ENCODE measurements at regions not wholly inside any gene's neighbourhood (a gene's known extent, or its start where the extent isn't known, plus 50 kb on each side); places are given as distances from the start of the nearest gene placed in this dataset.

GRCh38 chr1:214838351-214838750, 235.4 kb downstream of the CENPF start:
- Mint-ChIP-seq H3K27ac (no peak overlapping the region), H3K9me3 (no peaks in the 10 kb centered on the region), H3K27me3 (no peaks in the 10 kb centered on the region), H3K4me1 (ENCODE audit: low read depth) (no peaks in the 10 kb centered on the region), H3K36me3 (ENCODE audit: low read depth) (no peaks in the 10 kb centered on the region), H3K4me3 (no peak overlapping the region)
- no peak for DNase-seq

- H3K36me3 Mint-ChIP-seq (ENCODE audit: low read depth), result no peaks in the 10 kb centered on the region
- H3K27ac Mint-ChIP-seq, result no peak overlapping the region
- DNase-seq, result no peak
- no peak overlapping the region for H3K4me3 Mint-ChIP-seq
- no peaks in the 10 kb centered on the region for H3K27me3 Mint-ChIP-seq
- H3K9me3 Mint-ChIP-seq, result no peaks in the 10 kb centered on the region
- H3K4me1 Mint-ChIP-seq (ENCODE audit: low read depth), result no peaks in the 10 kb centered on the region
Measured at GRCh38 chr1:214840356-214840755, 237.4 kb downstream of the CENPF start.

DNA sequence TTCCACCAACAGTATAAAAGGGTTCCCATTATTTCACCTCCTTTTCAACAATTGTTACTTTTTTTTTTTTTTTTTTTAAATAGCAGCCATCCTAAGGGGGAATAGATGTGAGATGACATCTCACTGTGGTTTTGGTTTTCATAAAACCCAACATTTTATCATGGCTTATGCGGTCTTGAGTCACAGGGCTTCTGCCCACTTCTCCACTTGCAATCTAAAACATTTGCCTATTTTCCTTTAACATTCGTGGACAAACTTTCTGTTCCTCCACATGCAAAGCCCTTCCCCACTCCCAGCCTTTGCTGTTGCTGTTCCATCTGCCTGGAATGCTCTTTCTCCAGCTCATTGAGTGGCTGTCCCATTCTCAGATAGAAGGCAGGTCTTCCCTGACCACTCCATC, 239.7 kb upstream of the KCNK2 start:
- Mint-ChIP-seq H3K36me3 (ENCODE audit: low read depth) (no peaks in the 10 kb centered on the region), H3K27me3 (no peaks in the 10 kb centered on the region), H3K9me3 (no peaks in the 10 kb centered on the region), H3K4me1 (ENCODE audit: low read depth) (no peaks in the 10 kb centered on the region), H3K27ac (no peak overlapping the region), H3K4me3 (no peak overlapping the region)
- no peak for DNase-seq

DNA sequence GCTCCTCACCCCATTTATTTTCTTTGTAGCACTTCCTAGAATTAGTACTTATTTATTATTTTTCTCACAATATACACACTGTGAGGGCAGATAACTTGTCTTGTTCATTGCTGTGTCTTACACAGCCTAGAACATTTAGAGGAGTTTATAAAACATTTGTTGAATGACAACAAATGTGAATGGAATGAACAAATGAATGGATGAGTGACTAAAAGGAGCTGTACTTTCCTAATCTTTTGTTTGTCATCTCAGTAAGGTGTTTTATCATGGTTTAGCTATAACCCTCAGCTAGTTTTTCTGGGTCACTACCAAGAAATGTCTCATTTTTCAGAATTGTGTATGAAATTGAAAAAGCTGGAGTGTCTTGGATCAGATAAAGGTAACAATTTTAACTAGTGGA, 239.3 kb upstream of the KCNK2 start:
- H3K9me3 Mint-ChIP-seq, result no peaks in the 10 kb centered on the region
- H3K36me3 Mint-ChIP-seq (ENCODE audit: low read depth), result no peaks in the 10 kb centered on the region
- H3K4me3 Mint-ChIP-seq, result no peak overlapping the region
- no peaks in the 10 kb centered on the region for H3K4me1 Mint-ChIP-seq (ENCODE audit: low read depth)
- no peak for DNase-seq
- no peak overlapping the region for H3K27ac Mint-ChIP-seq
- H3K27me3 Mint-ChIP-seq, result no peaks in the 10 kb centered on the region

DNA sequence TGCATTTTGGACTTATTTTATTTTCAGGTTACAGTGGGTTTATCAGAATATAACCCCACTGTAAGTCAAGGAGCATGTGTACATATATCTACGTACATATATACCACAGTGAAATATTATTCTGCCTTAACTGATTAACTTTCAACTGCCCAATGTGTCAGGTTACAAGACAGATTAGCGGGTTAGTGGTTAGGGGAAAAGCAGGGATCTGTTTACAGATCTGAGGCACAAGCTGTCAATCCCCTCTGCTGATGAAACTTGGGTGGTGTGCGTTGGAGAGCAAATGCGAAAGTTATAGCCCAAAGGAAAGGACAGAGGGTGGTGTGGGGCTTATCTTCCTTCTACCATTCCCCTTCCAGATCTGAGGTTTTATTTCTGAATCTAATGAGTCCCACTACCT, 238.2 kb upstream of the KCNK2 start:
- H3K9me3 Mint-ChIP-seq, result no peaks in the 10 kb centered on the region
- H3K4me1 Mint-ChIP-seq (ENCODE audit: low read depth), result no peaks in the 10 kb centered on the region
- H3K36me3 Mint-ChIP-seq (ENCODE audit: low read depth), result no peaks in the 10 kb centered on the region
- H3K27me3 Mint-ChIP-seq, result no peaks in the 10 kb centered on the region
- no peak overlapping the region for H3K27ac Mint-ChIP-seq
- H3K4me3 Mint-ChIP-seq, result no peak overlapping the region
- no peak for DNase-seq

DNA sequence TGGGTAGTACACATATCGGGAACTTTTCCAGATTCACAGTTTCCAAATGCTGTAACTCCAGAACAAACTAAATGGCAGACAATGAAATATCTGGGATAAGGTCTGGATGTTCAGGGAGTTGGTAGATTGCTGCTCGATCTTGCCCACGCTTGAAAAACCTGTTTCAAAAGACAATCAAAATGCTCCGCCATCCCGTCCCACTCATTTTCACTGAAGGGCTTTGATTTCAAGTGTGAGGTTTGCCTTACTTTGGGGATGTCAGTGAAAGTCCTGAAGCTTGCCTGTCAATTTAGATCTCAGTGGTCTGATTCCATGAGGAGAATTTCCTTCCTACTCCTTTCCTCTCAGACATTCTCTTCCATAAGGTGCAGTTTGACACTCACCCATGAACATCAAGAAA, 236.3 kb upstream of the KCNK2 start:
- no peak overlapping the region for H3K27ac Mint-ChIP-seq
- no peaks in the 10 kb centered on the region for H3K27me3 Mint-ChIP-seq
- H3K9me3 Mint-ChIP-seq, result no peaks in the 10 kb centered on the region
- H3K4me3 Mint-ChIP-seq, result no peak overlapping the region
- no peaks in the 10 kb centered on the region for H3K4me1 Mint-ChIP-seq (ENCODE audit: low read depth)
- H3K36me3 Mint-ChIP-seq (ENCODE audit: low read depth), result no peaks in the 10 kb centered on the region
- DNase-seq, result no peak

GRCh38 chr1:214847071-214847810, 235.3 kb upstream of the KCNK2 start:
- no peak overlapping the region for H3K4me3 Mint-ChIP-seq
- no peaks in the 10 kb centered on the region for H3K9me3 Mint-ChIP-seq
- no peak overlapping the region for H3K27ac Mint-ChIP-seq
- H3K4me1 Mint-ChIP-seq (ENCODE audit: low read depth), result no peaks in the 10 kb centered on the region
- no peaks in the 10 kb centered on the region for H3K36me3 Mint-ChIP-seq (ENCODE audit: low read depth)
- DNase-seq, result no peak
- no peaks in the 10 kb centered on the region for H3K27me3 Mint-ChIP-seq

- no peaks in the 10 kb centered on the region for H3K27me3 Mint-ChIP-seq
- H3K9me3 Mint-ChIP-seq, result no peaks in the 10 kb centered on the region
- no peak overlapping the region for H3K27ac Mint-ChIP-seq
- no peak for DNase-seq
- H3K36me3 Mint-ChIP-seq (ENCODE audit: low read depth), result no peaks in the 10 kb centered on the region
- no peak overlapping the region for H3K4me3 Mint-ChIP-seq
- no peaks in the 10 kb centered on the region for H3K4me1 Mint-ChIP-seq (ENCODE audit: low read depth)
Measured at GRCh38 chr1:214848101-214848500, 234.4 kb upstream of the KCNK2 start.

DNA sequence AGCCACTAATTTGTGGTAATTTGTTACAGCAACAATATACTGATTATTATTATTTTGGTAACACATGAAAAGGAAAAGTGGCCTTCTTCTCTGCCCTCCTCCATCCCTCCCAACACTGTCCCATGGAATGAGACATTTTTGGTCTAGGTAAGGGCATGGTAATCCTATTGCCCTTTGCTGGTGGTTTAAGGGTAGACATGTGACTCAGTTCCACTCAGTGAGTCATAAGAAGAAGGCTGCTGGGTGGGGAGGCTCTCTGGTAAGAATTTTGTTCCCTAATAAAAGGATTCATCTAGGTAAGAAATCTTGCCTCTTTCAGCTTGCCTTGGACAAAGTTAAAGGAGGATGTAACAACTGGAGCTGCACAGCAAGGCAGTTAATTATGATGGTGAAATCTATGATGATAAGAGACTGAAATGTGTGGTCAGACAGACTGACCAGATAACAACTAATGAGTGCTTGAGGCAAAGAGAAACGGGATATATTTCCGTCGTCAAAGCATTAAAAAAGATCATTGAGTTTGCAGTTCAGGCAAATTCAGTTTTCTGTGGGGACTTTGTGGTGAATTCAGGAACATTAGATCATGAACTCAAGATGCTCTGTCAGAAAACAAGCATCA, 232.0 kb upstream of the KCNK2 start:
- Mint-ChIP-seq H3K36me3 (ENCODE audit: low read depth) (no peaks in the 10 kb centered on the region), H3K4me1 (ENCODE audit: low read depth) (no peaks in the 10 kb centered on the region), H3K4me3 (no peak overlapping the region), H3K27me3 (no peaks in the 10 kb centered on the region), H3K9me3 (no peaks in the 10 kb centered on the region), H3K27ac (no peak overlapping the region)
- no peak for DNase-seq

GRCh38 chr1:214853340-214853739, 229.2 kb upstream of the KCNK2 start:
- H3K4me1 Mint-ChIP-seq (ENCODE audit: low read depth), result no peaks in the 10 kb centered on the region
- no peaks in the 10 kb centered on the region for H3K9me3 Mint-ChIP-seq

DNA sequence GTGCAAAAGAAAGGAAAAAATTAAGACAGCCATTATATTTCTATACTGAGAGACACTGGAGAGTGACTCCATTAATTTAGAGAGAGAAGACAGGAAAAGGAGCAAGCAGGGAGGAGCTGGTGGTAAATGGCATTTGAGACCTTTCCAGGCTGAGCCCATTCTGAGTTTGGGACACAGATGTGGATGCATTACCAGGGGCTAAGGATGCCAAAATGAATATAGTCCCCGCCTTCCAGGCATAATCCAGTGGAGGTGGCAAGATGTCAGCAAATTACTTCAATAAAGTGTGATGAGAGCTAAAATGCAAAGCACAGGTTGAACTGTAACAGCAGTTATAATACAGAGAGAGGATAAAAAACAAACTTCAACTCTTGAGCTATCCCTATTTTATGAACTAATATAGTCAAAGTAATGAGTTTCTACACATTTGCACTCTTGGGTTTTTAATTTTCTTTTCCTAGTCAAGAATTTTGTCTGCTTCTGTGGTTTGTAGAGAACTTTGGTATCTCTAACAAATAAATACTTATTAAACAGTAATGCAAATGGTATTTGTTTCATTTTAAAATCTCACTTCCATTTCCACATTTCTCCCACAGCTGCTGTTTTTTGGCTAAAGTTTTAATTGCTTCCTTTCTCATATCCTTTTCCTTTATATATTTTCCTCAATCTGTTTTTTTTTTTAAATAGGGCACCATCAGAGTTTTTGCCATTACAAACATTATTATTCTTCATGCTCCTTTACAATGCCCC, 228.2 kb upstream of the KCNK2 start:
- Mint-ChIP-seq H3K36me3 (ENCODE audit: low read depth) (no peaks in the 10 kb centered on the region), H3K4me1 (ENCODE audit: low read depth) (no peaks in the 10 kb centered on the region), H3K27ac (no peak overlapping the region), H3K4me3 (no peak overlapping the region), H3K27me3 (no peaks in the 10 kb centered on the region), H3K9me3 (no peaks in the 10 kb centered on the region)
- no peak for DNase-seq

More at GRCh38 chr1:214853340-214853739, 229.2 kb upstream of the KCNK2 start:
- DNase-seq, result no peak
- no peak overlapping the region for H3K4me3 Mint-ChIP-seq
- no peak overlapping the region for H3K27ac Mint-ChIP-seq
- no peaks in the 10 kb centered on the region for H3K27me3 Mint-ChIP-seq
- H3K36me3 Mint-ChIP-seq (ENCODE audit: low read depth), result no peaks in the 10 kb centered on the region

- Mint-ChIP-seq H3K36me3 (ENCODE audit: low read depth) (no peaks in the 10 kb centered on the region), H3K4me1 (ENCODE audit: low read depth) (no peaks in the 10 kb centered on the region), H3K27ac (no peak overlapping the region), H3K27me3 (no peaks in the 10 kb centered on the region), H3K4me3 (no peak overlapping the region), H3K9me3 (no peaks in the 10 kb centered on the region)
- DNase-seq, result no peak
Measured at GRCh38 chr1:214856843-214857242, 225.7 kb upstream of the KCNK2 start.

- Mint-ChIP-seq H3K27ac (no peak overlapping the region), H3K9me3 (no peaks in the 10 kb centered on the region), H3K27me3 (no peaks in the 10 kb centered on the region), H3K4me3 (no peak overlapping the region), H3K4me1 (ENCODE audit: low read depth) (no peaks in the 10 kb centered on the region), H3K36me3 (ENCODE audit: low read depth) (no peaks in the 10 kb centered on the region)
- no peak for DNase-seq
Measured at GRCh38 chr1:214857716-214858115, 224.8 kb upstream of the KCNK2 start.

GRCh38 chr1:214859647-214860046, 222.9 kb upstream of the KCNK2 start:
- no peak overlapping the region for H3K4me3 Mint-ChIP-seq
- no peak for DNase-seq
- H3K9me3 Mint-ChIP-seq, result no peaks in the 10 kb centered on the region

DNA sequence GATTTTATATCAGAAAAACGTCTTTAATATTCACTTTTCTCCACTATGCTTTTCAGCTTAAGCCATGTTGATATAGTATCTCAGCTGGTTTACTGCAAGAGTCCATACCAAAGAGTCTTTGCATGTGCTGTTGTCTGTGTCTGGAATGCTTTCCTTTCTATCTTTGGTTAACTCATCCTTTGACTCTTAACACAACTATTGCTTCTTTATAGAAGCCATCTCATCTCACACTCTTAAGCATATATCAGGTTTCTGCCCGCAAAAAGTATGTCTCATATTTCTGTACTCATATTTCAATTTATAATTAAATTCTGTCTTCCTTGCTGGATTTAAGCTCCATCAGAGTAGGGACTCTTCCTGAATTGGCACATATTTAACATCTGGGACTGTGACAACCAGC, 220.9 kb upstream of the KCNK2 start:
- Mint-ChIP-seq H3K4me1 (ENCODE audit: low read depth) (no peaks in the 10 kb centered on the region), H3K27ac (no peak overlapping the region), H3K9me3 (no peaks in the 10 kb centered on the region), H3K36me3 (ENCODE audit: low read depth) (no peaks in the 10 kb centered on the region), H3K4me3 (no peak overlapping the region), H3K27me3 (no peaks in the 10 kb centered on the region)
- DNase-seq, result no peak

More at GRCh38 chr1:214859647-214860046, 222.9 kb upstream of the KCNK2 start:
- Mint-ChIP-seq H3K4me1 (ENCODE audit: low read depth) (no peaks in the 10 kb centered on the region), H3K27me3 (no peaks in the 10 kb centered on the region), H3K36me3 (ENCODE audit: low read depth) (no peaks in the 10 kb centered on the region), H3K27ac (no peak overlapping the region)

Data from activated T-cell treated with anti-CD3 and anti-CD28 coated beads, Interleukin-2, amount 50 U/mL, for 24 hours (primary cell).